Testis (tissue), 2 donors: ENCODE measurements at regions not wholly inside any gene's neighbourhood (a gene's known extent, or its start where the extent isn't known, plus 50 kb on each side); places are given as distances from the start of the nearest gene placed in this dataset.

Experiments used
- POLR2A ChIP-seq: fragments of 450-650 bp; IDR thresholded peaks from one replicate; pipeline ENCODE4 v1.6.1; 2017; ENCODE audit warnings: antibody characterized with exemption, mild to moderate bottlenecking, moderate library complexity
- TF ChIP-seq, protein P1 (sequence below), 3 experiments: fragments of 450-650 bp in 2 of 3; fragments of 200-600 bp in 1 of 3; sonication (generic) in 1 of 3; IDR thresholded peaks; one replicate each; pipeline ENCODE4 v1.5.1; 2016 to 2019; ENCODE audit warnings: antibody characterized with exemption in 3 of 3, mild to moderate bottlenecking in 2 of 3, moderate library complexity in 1 of 3

DNA sequence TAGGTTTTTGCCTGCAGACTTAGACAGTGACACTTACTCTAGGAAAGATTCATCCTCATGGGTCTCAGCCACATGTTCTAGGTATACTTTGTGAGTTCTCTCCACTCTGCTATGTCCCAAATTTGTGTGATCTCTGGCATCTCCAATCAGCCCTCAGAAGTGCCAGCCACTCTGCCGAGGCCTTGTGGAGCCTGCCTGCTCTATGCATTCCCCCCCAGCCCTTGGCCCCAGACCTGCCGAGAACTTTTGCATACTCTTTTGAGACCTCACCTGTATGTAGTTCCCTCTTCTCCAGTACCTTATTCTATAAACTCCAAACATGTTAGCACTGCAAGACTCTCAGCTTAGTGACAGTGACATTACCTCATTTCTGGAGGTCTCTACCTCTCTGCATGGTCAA lies 2170.5 kb upstream of the DEFB115 start:
- TF ChIP-seq, protein P1, sequence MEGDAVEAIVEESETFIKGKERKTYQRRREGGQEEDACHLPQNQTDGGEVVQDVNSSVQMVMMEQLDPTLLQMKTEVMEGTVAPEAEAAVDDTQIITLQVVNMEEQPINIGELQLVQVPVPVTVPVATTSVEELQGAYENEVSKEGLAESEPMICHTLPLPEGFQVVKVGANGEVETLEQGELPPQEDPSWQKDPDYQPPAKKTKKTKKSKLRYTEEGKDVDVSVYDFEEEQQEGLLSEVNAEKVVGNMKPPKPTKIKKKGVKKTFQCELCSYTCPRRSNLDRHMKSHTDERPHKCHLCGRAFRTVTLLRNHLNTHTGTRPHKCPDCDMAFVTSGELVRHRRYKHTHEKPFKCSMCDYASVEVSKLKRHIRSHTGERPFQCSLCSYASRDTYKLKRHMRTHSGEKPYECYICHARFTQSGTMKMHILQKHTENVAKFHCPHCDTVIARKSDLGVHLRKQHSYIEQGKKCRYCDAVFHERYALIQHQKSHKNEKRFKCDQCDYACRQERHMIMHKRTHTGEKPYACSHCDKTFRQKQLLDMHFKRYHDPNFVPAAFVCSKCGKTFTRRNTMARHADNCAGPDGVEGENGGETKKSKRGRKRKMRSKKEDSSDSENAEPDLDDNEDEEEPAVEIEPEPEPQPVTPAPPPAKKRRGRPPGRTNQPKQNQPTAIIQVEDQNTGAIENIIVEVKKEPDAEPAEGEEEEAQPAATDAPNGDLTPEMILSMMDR (IDR thresholded peaks at IDR 0.05) = no peak
- no peak for TF ChIP-seq POLR2A
